Epidermal melanocyte (primary cell): ENCODE measurements at regions not wholly inside any gene's neighbourhood (a gene's known extent, or its start where the extent isn't known, plus 50 kb on each side); places are given as distances from the start of the nearest gene placed in this dataset.

Source experiments
- DNase-seq: peaks from one replicate; pipeline ENCODE4 v3.0.0; 2011; ENCODE audit warnings: low spot score; ENCODE audit not compliant: insufficient read length

GRCh38 chr5:4453655-4454054 is 686.5 kb upstream of the ADAMTS16 start:
- no peak for DNase-seq

- no peak for DNase-seq
Observed at GRCh38 chr5:4479426-4479825, 660.7 kb upstream of the ADAMTS16 start.

- no peak for DNase-seq
Observed at GRCh38 chr5:4480528-4481349, 659.4 kb upstream of the ADAMTS16 start.

GRCh38 chr5:4487581-4487980 is 652.5 kb upstream of the ADAMTS16 start:
- DNase-seq: no peak

- DNase-seq: no peak
Observed at GRCh38 chr5:4511996-4512656, 628.0 kb upstream of the ADAMTS16 start.

- DNase-seq: no peak
Observed at GRCh38 chr5:4513381-4513780, 626.7 kb upstream of the ADAMTS16 start.

GRCh38 chr5:4514067-4514648 is 626.0 kb upstream of the ADAMTS16 start:
- no peak for DNase-seq

- DNase-seq: no peak
Observed at GRCh38 chr5:4518903-4519672, 621.0 kb upstream of the ADAMTS16 start.

- DNase-seq: no peak
Observed at GRCh38 chr5:4520559-4520958, 619.6 kb upstream of the ADAMTS16 start.

GRCh38 chr5:4523038-4523437 is 617.1 kb upstream of the ADAMTS16 start:
- no peak for DNase-seq

GRCh38 chr5:4531756-4532704 is 608.1 kb upstream of the ADAMTS16 start:
- no peak for DNase-seq

- no peak for DNase-seq
Observed at GRCh38 chr5:4532705-4533080, 607.4 kb upstream of the ADAMTS16 start.

- no peak for DNase-seq
Observed at GRCh38 chr5:4533457-4534105, 606.5 kb upstream of the ADAMTS16 start.

GRCh38 chr5:4537489-4537888 is 602.6 kb upstream of the ADAMTS16 start:
- no peak for DNase-seq

- DNase-seq: no peak
Observed at GRCh38 chr5:4540375-4541173, 599.6 kb upstream of the ADAMTS16 start.

GRCh38 chr5:4541334-4541733 is 598.8 kb upstream of the ADAMTS16 start:
- DNase-seq: no peak

GRCh38 chr5:4542145-4542778 is 597.9 kb upstream of the ADAMTS16 start:
- no peak for DNase-seq

GRCh38 chr5:4544049-4544670 is 596.0 kb upstream of the ADAMTS16 start:
- DNase-seq: no peak
